HG02610 (cell line): ENCODE measurements at regions not wholly inside any gene's neighbourhood (a gene's known extent, or its start where the extent isn't known, plus 50 kb on each side); places are given as distances from the start of the nearest gene placed in this dataset.
"Not testable (repeated sequence)": the region's sequence is repeated elsewhere in the genome, so short reads cannot be mapped to it uniquely, and the experiment has no call there.

Experiments used
- ATAC-seq: cut with Tn5 transposase; IDR thresholded peaks from one replicate; pipeline ENCODE4 v1.9.1; 2021; ENCODE audit warnings: mild to moderate bottlenecking, moderate library complexity; ENCODE audit not compliant: unreplicated experiment

GRCh38 chr14:87443039-87443438, 549.9 kb downstream of the GALC start:
- ATAC-seq: no peak

GRCh38 chr14:87437158-87437557, 555.8 kb downstream of the GALC start:
- no peak for ATAC-seq

- ATAC-seq: no peak
Observed at GRCh38 chr14:87434680-87435079, 558.3 kb downstream of the GALC start.

- ATAC-seq: no peak
Observed at GRCh38 chr14:87434011-87434410, 559.0 kb downstream of the GALC start.

- no peak for ATAC-seq
Observed at GRCh38 chr14:87432698-87433097, 560.3 kb downstream of the GALC start.

- no peak for ATAC-seq
Observed at GRCh38 chr14:87430810-87431209, 562.2 kb downstream of the GALC start.

GRCh38 chr14:87430214-87430613, 562.8 kb downstream of the GALC start:
- ATAC-seq: no peak

GRCh38 chr14:87419925-87420324, 573.1 kb downstream of the GALC start:
- no peak for ATAC-seq

GRCh38 chr14:87411370-87411769, 581.6 kb downstream of the GALC start:
- no peak for ATAC-seq

GRCh38 chr14:87409393-87409792, 583.6 kb downstream of the GALC start:
- no peak for ATAC-seq

GRCh38 chr14:87407344-87407743, 585.6 kb downstream of the GALC start:
- ATAC-seq: no peak

- ATAC-seq: no peak
Observed at GRCh38 chr14:87405563-87405962, 587.4 kb downstream of the GALC start.

GRCh38 chr14:87397499-87397898, 595.5 kb downstream of the GALC start:
- no peak for ATAC-seq

- ATAC-seq: no peak
Observed at GRCh38 chr14:87391066-87391465, 601.9 kb downstream of the GALC start.

- ATAC-seq: no peak
Observed at GRCh38 chr14:87388946-87389345, 604.0 kb downstream of the GALC start.

GRCh38 chr14:87387806-87388205, 605.2 kb downstream of the GALC start:
- no peak for ATAC-seq

GRCh38 chr14:87386524-87386923, 606.5 kb downstream of the GALC start:
- no peak for ATAC-seq

GRCh38 chr14:87380054-87380453, 612.9 kb downstream of the GALC start:
- no peak for ATAC-seq

- ATAC-seq: no peak
Observed at GRCh38 chr14:87368751-87369150, 624.2 kb downstream of the GALC start.

- not testable (repeated sequence) for ATAC-seq
Observed at GRCh38 chr14:87360246-87360645, 632.7 kb downstream of the GALC start.

- no peak for ATAC-seq
Observed at GRCh38 chr14:87351007-87351406, 642.0 kb downstream of the GALC start.

GRCh38 chr14:87349921-87350320, 643.1 kb downstream of the GALC start:
- no peak for ATAC-seq

- no peak for ATAC-seq
Observed at GRCh38 chr14:87343652-87344051, 649.3 kb downstream of the GALC start.
